ENCODE measurements at regions not wholly inside any gene's neighbourhood (a gene's known extent, or its start where the extent isn't known, plus 50 kb on each side); places are given as distances from the start of the nearest gene placed in this dataset.

- 79 to 90% methylated on average over 4 of the region's 4 CpGs for WGBS, 2 donors
- no peak for TF ChIP-seq POLR2A (IDR thresholded peaks at IDR 0.05)
- no peak for TF ChIP-seq CTCF (IDR thresholded peaks at IDR 0.05)
- H3K27ac ChIP-seq, result no peak overlapping the region
- no peaks in the 10 kb centered on the region for H3K27me3 ChIP-seq
- intact Hi-C loops (cut with DNase I; ENCODE audit: low total_unique reads), result no loop called here
- no peaks in the 10 kb centered on the region for H3K4me1 ChIP-seq
- H3K36me3 ChIP-seq (ENCODE audit: low read depth, missing control alignments), result no peaks in the 10 kb centered on the region
- no peaks in the 10 kb centered on the region for H3K9me3 ChIP-seq
- no peak for DNase-seq
- H3K4me3 ChIP-seq, result no peak overlapping the region
These were observed 679.2 kb downstream of the RPL10L start for GRCh38 chr14:45972416-45972815.

GRCh38 chr14:45970621-45971020 lies 681.0 kb downstream of the RPL10L start:
- Histone ChIP-seq H3K4me1 (no peaks in the 10 kb centered on the region), H3K27ac (no peak overlapping the region), H3K4me3 (no peak overlapping the region), H3K9me3 (no peaks in the 10 kb centered on the region), H3K36me3 (ENCODE audit: low read depth, missing control alignments) (no peaks in the 10 kb centered on the region), H3K27me3 (no peaks in the 10 kb centered on the region)
- intact Hi-C loops (cut with DNase I; ENCODE audit: low total_unique reads), result no loop called here
- no peak for DNase-seq
- WGBS, 2 donors, result 56 to 74% methylated on average over 1 of the region's 1 CpG
- TF ChIP-seq POLR2A (IDR thresholded peaks at IDR 0.05) (no peak), CTCF (IDR thresholded peaks at IDR 0.05) (no peak)

- 50 to 54% methylated on average over 1 of the region's 1 CpG for WGBS, 2 donors
- Histone ChIP-seq H3K27me3 (no peaks in the 10 kb centered on the region), H3K9me3 (no peaks in the 10 kb centered on the region), H3K4me1 (no peaks in the 10 kb centered on the region), H3K27ac (no peak overlapping the region), H3K4me3 (no peak overlapping the region), H3K36me3 (ENCODE audit: low read depth, missing control alignments) (no peaks in the 10 kb centered on the region)
- DNase-seq, result no peak
- TF ChIP-seq CTCF (IDR thresholded peaks at IDR 0.05) (no peak), POLR2A (IDR thresholded peaks at IDR 0.05) (no peak)
- intact Hi-C loops (cut with DNase I; ENCODE audit: low total_unique reads), result no loop called here
These were observed 683.5 kb downstream of the RPL10L start for GRCh38 chr14:45968037-45968436.

GRCh38 chr14:45949479-45949878 lies 696.5 kb upstream of the MIS18BP1 start:
- Histone ChIP-seq H3K4me3 (no peak overlapping the region), H3K9me3 (no peaks in the 10 kb centered on the region), H3K36me3 (ENCODE audit: low read depth, missing control alignments) (no peaks in the 10 kb centered on the region), H3K27me3 (no peaks in the 10 kb centered on the region), H3K4me1 (no peaks in the 10 kb centered on the region), H3K27ac (no peak overlapping the region)
- TF ChIP-seq POLR2A (IDR thresholded peaks at IDR 0.05) (no peak), CTCF (IDR thresholded peaks at IDR 0.05) (no peak)
- no peak for DNase-seq
- intact Hi-C loops (cut with DNase I; ENCODE audit: low total_unique reads), result no loop called here
- 76 to 77% methylated on average over 2 of the region's 2 CpGs for WGBS, 2 donors

- TF ChIP-seq CTCF (IDR thresholded peaks at IDR 0.05) (no peak), POLR2A (IDR thresholded peaks at IDR 0.05) (no peak)
- H3K4me3 ChIP-seq, result no peak overlapping the region
- no peak for DNase-seq
These were observed 694.8 kb upstream of the MIS18BP1 start for GRCh38 chr14:45947830-45948229.

More at GRCh38 chr14:45947830-45948229, 694.8 kb upstream of the MIS18BP1 start:
- intact Hi-C loops (cut with DNase I; ENCODE audit: low total_unique reads), result no loop called here
- H3K4me1 ChIP-seq, result no peaks in the 10 kb centered on the region
- H3K9me3 ChIP-seq, result no peaks in the 10 kb centered on the region
- WGBS, 2 donors, result 92 to 97% methylated on average over 2 of the region's 2 CpGs
- H3K27me3 ChIP-seq, result no peaks in the 10 kb centered on the region
- H3K36me3 ChIP-seq (ENCODE audit: low read depth, missing control alignments), result no peaks in the 10 kb centered on the region
- no peak overlapping the region for H3K27ac ChIP-seq
